MM.1S (cell line): ENCODE measurements at regions not wholly inside any gene's neighbourhood (a gene's known extent, or its start where the extent isn't known, plus 50 kb on each side); places are given as distances from the start of the nearest gene placed in this dataset.

Experiments
- DNase-seq: peaks from one replicate; pipeline ENCODE4 v3.0.0-alpha.2; 2015
- H2AFZ ChIP-seq: fragments of 300-600 bp; sonication (generic); 2 replicates; pipeline ENCODE4 v1.6.0; 2016; ENCODE audit warnings: antibody characterized with exemption, low read length
- H3F3A ChIP-seq: fragments of 300-600 bp; sonication (generic); 2 replicates; pipeline ENCODE4 v1.6.1; 2016; ENCODE audit warnings: mild to moderate bottlenecking, antibody characterized with exemption, low read length, moderate library complexity, mixed read lengths; ENCODE audit not compliant: insufficient read depth
- H3K27ac ChIP-seq: fragments of 300-600 bp; sonication (generic); 2 replicates; pipeline ENCODE4 v1.5.1; 2016; ENCODE audit warnings: mild to moderate bottlenecking, low read length
- H3K27me3 ChIP-seq: fragments of 300-600 bp; sonication (generic); replicated peaks from 2 replicates; pipeline ENCODE4 v1.6.0; 2016; ENCODE audit warnings: low read length; ENCODE audit not compliant: insufficient read depth
- H3K36me3 ChIP-seq: fragments of 300-600 bp; sonication (generic); replicated peaks from 2 replicates; pipeline ENCODE4 v1.6.1; 2016; ENCODE audit warnings: mild to moderate bottlenecking, low read length, mixed read lengths; ENCODE audit not compliant: insufficient read depth
- H3K4me1 ChIP-seq: fragments of 300-600 bp; sonication (generic); 2 replicates; pipeline ENCODE4 v1.6.1; 2016; ENCODE audit warnings: low read length, mixed read lengths
- H3K4me2 ChIP-seq: fragments of 300-600 bp; sonication (generic); 2 replicates; pipeline ENCODE4 v1.6.0; 2016; ENCODE audit warnings: low read depth, low read length
- H3K4me3 ChIP-seq: fragments of 300-600 bp; sonication (generic); 2 replicates; pipeline ENCODE4 v1.5.1; 2016; ENCODE audit warnings: low read length, mixed read lengths
- H3K79me2 ChIP-seq: fragments of 300-600 bp; sonication (generic); 2 replicates; pipeline ENCODE4 v1.6.1; 2016; ENCODE audit warnings: mixed run types, low read length, mixed read lengths
- H3K9ac ChIP-seq: fragments of 300-600 bp; sonication (generic); 2 replicates; pipeline ENCODE4 v1.6.1; 2016; ENCODE audit warnings: low read length, mixed read lengths
- H3K9me2 ChIP-seq: fragments of 300-600 bp; sonication (generic); replicated peaks from 2 replicates; pipeline ENCODE4 v1.6.1; 2016; ENCODE audit warnings: mild to moderate bottlenecking, low read length, mixed read lengths; ENCODE audit not compliant: insufficient read depth
- H3K9me3 ChIP-seq: fragments of 300-600 bp; sonication (generic); replicated peaks from 2 replicates; pipeline ENCODE4 v1.6.1; 2016; ENCODE audit warnings: mild to moderate bottlenecking, low read length, mixed read lengths; ENCODE audit not compliant: insufficient read depth
- H4K20me1 ChIP-seq: fragments of 300-600 bp; sonication (generic); 2 replicates; pipeline ENCODE4 v1.6.1; 2016; ENCODE audit warnings: mild to moderate bottlenecking, low read length, moderate library complexity, mixed read lengths; ENCODE audit not compliant: insufficient read depth
- EZH2 ChIP-seq: fragments of 300-600 bp; sonication (generic); optimal IDR thresholded peaks from 2 replicates; pipeline ENCODE3; 2017; ENCODE audit warnings: low read depth, mild to moderate bottlenecking, antibody characterized with exemption, low read length, mixed read lengths
- EZH2phosphoT487 ChIP-seq: fragments of 300-600 bp; sonication (generic); IDR thresholded peaks from 2 replicates; pipeline ENCODE4 v1.6.1; 2018; ENCODE audit warnings: antibody characterized with exemption, low read length
- TF ChIP-seq, protein P1 (sequence below): fragments of 300-600 bp; sonication (generic); IDR thresholded peaks from 2 replicates; pipeline ENCODE4 v1.5.1; 2016; ENCODE audit warnings: antibody characterized with exemption, low read length, mixed read lengths

DNA sequence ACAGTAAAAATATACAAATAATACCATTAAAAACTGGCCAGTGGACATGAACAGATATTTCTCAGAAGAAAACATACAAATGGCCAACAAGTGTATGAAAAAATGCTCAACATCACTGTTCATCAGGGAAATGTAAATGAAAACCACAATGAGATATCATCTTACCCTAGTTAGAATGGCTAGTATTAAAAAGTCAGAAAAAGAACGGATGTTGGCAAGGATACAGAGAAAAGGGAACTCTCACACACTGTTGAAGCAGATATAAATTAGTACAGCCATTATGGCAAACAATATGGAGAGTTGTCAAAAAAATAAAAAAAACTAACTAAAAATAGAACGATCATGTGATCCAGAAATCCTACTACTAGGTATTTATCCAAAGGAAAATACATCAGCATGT is 222.7 kb upstream of the NAALADL2 start:
- Histone ChIP-seq H3K36me3 (no peaks in the 10 kb centered on the region), H3K27me3 (no peaks in the 10 kb centered on the region), H3K9me3 (no peaks in the 10 kb centered on the region), H3K9ac (no peak overlapping the region), H3K4me1 (no peaks in the 10 kb centered on the region), H2AFZ (no peak overlapping the region), H3K9me2 (no peaks in the 10 kb centered on the region), H3K4me3 (no peak overlapping the region), H3K27ac (no peak overlapping the region), H3K4me2 (no peak overlapping the region), H3F3A (no peaks in the 10 kb centered on the region), H4K20me1 (no peaks in the 10 kb centered on the region; the same call in 1 of the 2 replicates), H3K79me2 (no peaks in the 10 kb centered on the region)
- no peak for TF ChIP-seq EZH2phosphoT487
- TF ChIP-seq, protein P1, sequence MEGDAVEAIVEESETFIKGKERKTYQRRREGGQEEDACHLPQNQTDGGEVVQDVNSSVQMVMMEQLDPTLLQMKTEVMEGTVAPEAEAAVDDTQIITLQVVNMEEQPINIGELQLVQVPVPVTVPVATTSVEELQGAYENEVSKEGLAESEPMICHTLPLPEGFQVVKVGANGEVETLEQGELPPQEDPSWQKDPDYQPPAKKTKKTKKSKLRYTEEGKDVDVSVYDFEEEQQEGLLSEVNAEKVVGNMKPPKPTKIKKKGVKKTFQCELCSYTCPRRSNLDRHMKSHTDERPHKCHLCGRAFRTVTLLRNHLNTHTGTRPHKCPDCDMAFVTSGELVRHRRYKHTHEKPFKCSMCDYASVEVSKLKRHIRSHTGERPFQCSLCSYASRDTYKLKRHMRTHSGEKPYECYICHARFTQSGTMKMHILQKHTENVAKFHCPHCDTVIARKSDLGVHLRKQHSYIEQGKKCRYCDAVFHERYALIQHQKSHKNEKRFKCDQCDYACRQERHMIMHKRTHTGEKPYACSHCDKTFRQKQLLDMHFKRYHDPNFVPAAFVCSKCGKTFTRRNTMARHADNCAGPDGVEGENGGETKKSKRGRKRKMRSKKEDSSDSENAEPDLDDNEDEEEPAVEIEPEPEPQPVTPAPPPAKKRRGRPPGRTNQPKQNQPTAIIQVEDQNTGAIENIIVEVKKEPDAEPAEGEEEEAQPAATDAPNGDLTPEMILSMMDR, result no peak
- no peak for TF ChIP-seq EZH2
- no peak for DNase-seq

DNA sequence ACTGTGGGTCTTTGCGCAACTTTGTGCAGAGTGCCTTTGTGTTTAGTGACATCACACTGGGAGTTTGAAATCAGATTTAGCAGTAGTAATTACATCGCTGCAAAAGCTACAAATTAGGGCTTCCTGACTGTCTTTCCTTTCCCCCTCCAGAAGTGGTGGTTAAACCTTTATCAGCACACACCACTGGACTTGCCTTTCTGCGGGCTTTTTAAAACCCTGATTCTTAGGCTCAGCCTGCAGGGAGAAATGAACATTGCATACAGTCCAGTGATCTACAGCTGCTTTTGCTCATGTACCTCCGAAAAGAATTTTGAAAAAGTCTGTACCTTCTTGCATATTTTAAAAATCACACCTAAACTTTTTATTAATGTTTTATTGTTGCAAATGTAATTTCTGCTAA is 219.7 kb upstream of the NAALADL2 start:
- no peak for DNase-seq
- TF ChIP-seq EZH2 (no peak), EZH2phosphoT487 (no peak)
- TF ChIP-seq, protein P1, result no peak
- no peak overlapping the region for H3K27ac ChIP-seq
- no peak overlapping the region for H3K4me3 ChIP-seq
- H3F3A ChIP-seq, result no peaks in the 10 kb centered on the region
- no peaks in the 10 kb centered on the region for H3K9me3 ChIP-seq
- no peaks in the 10 kb centered on the region for H3K36me3 ChIP-seq
- no peaks in the 10 kb centered on the region; the same call in 1 of the 2 replicates for H4K20me1 ChIP-seq
- H3K4me1 ChIP-seq, result no peaks in the 10 kb centered on the region
- no peaks in the 10 kb centered on the region for H3K9me2 ChIP-seq
- no peaks in the 10 kb centered on the region for H3K79me2 ChIP-seq
- no peaks in the 10 kb centered on the region for H3K27me3 ChIP-seq
- H3K9ac ChIP-seq, result no peak overlapping the region
- no peak overlapping the region for H2AFZ ChIP-seq
- H3K4me2 ChIP-seq, result no peak overlapping the region

DNA sequence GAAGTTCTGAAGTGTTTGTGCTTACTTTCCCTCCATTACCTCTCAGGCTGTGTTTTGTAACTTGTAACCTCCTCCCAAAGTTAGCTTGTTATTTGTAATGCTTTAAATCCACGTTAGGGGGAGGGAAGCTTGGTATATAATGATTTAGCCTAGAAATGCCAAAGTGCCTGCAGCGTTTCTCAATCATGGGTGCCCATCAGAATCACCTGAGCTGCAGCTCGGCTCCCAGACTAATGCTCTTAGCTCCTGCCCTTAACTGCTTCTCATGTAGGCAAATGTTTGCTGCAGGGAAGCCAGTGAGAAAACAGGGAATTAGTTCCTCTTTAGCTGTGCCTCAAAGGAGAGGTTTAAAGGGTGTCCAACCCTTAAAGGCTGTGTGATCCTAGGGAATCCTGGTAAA is 219.2 kb upstream of the NAALADL2 start:
- no peak overlapping the region for H2AFZ ChIP-seq

More for the DNA sequence above, 219.2 kb upstream of the NAALADL2 start:
- no peaks in the 10 kb centered on the region; the same call in 1 of the 2 replicates for H4K20me1 ChIP-seq
- no peaks in the 10 kb centered on the region for H3K36me3 ChIP-seq
- H3K79me2 ChIP-seq, result no peaks in the 10 kb centered on the region
- no peak for DNase-seq
- no peaks in the 10 kb centered on the region for H3K9me3 ChIP-seq
- no peak overlapping the region for H3K4me3 ChIP-seq
- no peaks in the 10 kb centered on the region for H3F3A ChIP-seq
- H3K4me2 ChIP-seq, result no peak overlapping the region
- H3K27me3 ChIP-seq, result no peaks in the 10 kb centered on the region
- no peak overlapping the region for H3K27ac ChIP-seq
- no peaks in the 10 kb centered on the region for H3K9me2 ChIP-seq
- no peak for TF ChIP-seq EZH2phosphoT487
- TF ChIP-seq, protein P1, result no peak
- TF ChIP-seq EZH2, result no peak
- H3K9ac ChIP-seq, result no peak overlapping the region
- H3K4me1 ChIP-seq, result no peaks in the 10 kb centered on the region
